Globus pallidus (tissue), 1 donor: ENCODE measurements at regions not wholly inside any gene's neighbourhood (a gene's known extent, or its start where the extent isn't known, plus 50 kb on each side); places are given as distances from the start of the nearest gene placed in this dataset.

Source experiments
- DNase-seq: peaks from one replicate; pipeline ENCODE4 v3.0.0-alpha.2; 2015; ENCODE audit warnings: low spot score

- no peak for DNase-seq
These were observed 183.7 kb downstream of the VRK1 start for GRCh38 chr14:96980835-96981234.

GRCh38 chr14:96986256-96987085 lies 189.3 kb downstream of the VRK1 start:
- DNase-seq: no peak

DNA sequence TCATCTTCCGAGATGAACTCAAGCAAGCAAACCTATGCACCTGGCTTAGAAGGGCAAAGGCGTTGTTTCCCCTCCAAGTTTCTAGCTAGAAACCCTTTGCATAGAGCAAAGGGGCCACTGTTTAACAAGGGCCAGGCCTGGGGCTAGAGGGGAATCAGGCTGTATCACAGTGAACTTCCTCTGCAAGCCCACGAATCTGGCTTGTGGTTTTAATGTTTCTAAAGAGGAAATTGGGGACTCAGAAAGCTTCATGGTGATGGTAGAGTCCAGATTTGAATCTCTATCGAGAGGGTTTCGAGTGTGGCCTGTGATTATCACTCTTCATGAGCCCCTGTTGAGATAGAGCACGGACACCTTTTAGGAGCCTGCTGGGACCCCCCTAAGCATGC lies 189.9 kb downstream of the VRK1 start:
- DNase-seq: peak; percentile 31

- no peak for DNase-seq
These were observed 190.6 kb downstream of the VRK1 start for GRCh38 chr14:96987771-96988170.

DNA sequence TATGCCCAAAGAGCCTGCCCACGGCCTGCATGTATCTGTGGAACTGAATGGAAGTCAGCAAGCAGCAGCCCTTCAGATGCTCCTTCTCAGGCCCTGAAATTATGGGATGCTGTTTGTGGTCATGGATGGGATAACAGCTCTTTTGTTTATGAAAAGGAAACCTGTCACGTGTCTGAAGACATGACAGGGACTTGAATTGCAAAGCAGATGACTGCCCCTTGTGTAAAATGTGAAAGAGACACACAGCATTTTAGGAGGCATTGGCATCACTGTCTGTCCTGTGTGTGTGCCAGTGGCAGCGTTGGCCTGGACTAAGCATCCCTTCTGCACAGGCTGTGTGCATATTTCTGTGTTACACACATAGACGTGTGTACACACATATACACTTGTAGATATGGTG lies 192.1 kb downstream of the VRK1 start:
- DNase-seq: peak; percentile 69

- no peak for DNase-seq
These were observed 194.0 kb downstream of the VRK1 start for GRCh38 chr14:96991226-96991625.

- no peak for DNase-seq
These were observed 197.8 kb downstream of the VRK1 start for GRCh38 chr14:96994999-96995398.

GRCh38 chr14:96997269-96997668 lies 200.1 kb downstream of the VRK1 start:
- DNase-seq: no peak

GRCh38 chr14:96997996-96998395 lies 200.8 kb downstream of the VRK1 start:
- DNase-seq: no peak

DNA sequence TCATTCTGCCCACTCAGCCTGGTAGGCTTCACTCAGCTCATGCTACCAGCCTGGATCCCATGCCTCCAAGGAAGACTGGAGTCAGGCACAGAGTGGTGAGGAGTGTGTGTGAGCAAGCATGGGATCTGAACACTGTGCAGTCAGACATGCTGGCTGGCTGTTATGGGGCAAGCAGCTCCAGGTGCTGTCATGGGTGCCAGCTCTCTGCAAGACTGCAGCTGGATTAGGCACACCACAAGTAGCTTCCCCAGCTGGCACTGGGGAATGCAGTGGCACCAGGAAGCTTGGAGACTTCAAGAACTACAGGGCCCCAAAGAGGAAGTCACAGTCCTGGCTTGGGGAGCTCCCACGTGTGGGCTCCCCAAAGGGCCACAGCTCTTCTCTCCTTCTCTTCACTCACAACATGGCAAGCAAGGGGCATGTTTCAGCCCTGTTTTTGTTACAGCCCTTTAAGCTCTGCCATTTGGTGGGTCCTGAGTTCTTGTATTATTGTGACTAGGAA lies 202.5 kb downstream of the VRK1 start:
- no peak for DNase-seq

GRCh38 chr14:97002454-97002853 lies 205.3 kb downstream of the VRK1 start:
- no peak for DNase-seq

GRCh38 chr14:97005934-97006333 lies 208.8 kb downstream of the VRK1 start:
- no peak for DNase-seq

- no peak for DNase-seq
These were observed 213.4 kb downstream of the VRK1 start for GRCh38 chr14:97010491-97011160.

DNA sequence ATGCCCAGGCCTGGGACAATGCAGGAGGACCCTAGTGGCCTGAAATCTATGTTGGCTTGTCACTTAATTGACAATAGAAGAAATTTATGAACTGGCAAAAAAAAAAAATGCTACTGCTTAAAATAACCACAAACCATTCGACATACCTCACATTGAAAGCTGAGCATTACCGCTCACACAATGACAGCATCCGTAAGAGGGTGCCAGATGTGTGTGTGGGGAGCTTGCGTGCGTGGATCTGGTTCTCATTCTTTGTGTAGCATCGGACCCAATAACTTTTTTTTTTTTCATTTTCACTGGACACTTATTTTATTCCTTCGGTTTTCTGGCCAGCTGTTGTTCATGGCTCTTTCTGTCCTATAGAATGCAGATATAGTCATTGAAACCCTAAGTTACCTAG lies 216.7 kb downstream of the VRK1 start:
- DNase-seq: no peak

DNA sequence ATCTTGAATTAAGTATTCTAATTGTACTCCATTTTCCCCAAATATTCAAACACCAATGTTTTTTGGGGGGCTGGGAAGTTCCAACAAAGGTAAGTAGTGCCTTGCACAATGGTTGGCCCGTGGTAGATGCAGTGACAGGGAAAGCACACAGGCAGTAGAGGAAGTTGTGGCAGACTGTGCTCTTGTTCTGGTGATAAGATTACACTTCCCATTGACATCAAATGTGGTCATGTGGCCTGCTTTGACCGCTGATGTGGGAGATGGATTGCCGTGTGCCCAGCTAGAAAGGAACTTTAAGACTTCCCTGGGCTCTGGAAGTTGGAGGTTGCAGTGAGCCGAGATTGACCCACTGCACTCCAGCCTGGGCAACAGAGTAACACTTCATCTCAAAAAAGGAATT lies 223.8 kb downstream of the VRK1 start:
- DNase-seq: peak; percentile 42

DNA sequence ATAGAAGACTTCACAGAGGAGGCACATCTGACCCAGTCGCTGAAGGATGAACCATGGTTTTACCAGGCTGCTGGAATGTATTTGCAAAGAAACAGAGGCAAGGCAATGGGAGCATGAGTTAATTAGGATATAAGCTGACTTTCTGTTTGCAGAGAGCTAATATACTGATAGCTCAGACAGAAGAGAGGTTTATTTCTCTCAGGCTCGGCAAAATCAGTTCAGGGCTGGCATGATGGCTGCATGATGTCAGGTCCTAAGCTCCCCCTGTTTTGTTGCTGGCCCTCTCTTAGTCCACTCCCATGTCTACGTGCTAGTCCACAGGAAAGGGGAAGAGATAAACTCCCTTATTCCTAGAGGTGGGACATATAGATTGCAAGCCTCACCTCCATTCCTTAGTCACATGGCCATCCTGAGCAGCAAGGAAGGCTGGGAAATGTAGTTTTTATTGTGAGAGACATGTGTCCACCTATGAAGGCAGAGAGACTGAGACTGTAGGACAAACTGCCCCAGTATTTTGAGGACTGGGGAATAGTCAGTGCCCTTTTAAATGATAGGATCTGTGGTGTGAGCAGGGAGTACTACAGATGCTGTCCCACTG lies 224.5 kb downstream of the VRK1 start:
- DNase-seq: no peak

DNA sequence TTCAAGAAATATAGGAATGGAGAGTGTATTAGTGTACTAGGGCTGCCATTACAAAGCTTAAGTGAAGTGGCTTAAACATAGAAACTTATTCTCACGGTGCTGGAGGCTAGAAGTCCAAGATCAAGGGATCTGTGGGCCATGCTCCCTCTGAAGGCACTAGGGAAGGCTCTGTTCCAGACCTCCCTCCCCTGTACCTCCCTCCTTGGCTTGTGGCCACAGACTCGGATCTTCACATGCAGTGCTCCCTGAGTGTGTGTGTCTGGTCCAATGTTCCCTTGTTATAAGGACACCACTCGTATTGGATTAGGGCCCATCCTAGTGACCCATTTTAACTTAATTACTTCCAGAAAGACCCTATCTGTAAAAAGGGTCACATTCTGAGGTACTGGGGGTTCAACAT lies 225.6 kb downstream of the VRK1 start:
- no peak for DNase-seq

DNA sequence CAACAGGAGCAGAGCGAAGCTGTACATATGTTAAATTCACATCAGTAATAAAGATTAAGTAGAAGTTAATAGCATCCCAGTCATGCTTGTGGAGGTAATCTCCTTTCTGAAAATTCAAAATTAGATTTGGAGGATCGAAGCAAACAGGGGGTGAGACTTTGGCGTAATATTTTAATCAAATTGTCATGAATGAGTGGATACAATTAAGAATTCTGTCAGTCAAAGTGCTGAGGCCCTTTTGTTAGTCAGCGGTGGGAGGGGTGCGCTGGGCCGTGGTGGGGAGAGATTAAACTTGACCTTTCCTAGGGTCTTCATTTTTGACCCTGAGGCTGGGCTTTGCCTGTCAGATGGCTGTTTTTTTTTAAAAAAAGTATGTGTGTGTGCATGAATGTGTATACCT lies 226.7 kb downstream of the VRK1 start:
- DNase-seq: no peak

DNA sequence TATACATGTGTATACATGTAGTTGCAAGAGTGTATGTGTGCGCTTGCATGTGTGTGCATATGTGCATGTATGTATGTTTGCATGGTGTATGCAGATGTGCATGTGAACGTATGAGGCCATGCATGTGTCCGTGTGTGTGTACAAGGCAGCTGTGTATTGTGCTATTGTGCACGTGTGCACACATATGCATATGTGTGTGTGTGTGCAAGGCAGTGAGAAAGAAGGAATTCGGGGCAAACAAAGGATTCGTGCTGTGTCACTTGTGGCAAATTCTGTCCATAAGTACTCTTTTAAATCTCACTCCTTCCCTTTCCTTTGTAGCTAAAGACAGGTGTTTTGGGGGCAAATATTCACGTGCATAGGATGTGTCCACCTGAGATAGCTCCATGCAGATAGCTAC lies 227.1 kb downstream of the VRK1 start:
- DNase-seq: no peak

DNA sequence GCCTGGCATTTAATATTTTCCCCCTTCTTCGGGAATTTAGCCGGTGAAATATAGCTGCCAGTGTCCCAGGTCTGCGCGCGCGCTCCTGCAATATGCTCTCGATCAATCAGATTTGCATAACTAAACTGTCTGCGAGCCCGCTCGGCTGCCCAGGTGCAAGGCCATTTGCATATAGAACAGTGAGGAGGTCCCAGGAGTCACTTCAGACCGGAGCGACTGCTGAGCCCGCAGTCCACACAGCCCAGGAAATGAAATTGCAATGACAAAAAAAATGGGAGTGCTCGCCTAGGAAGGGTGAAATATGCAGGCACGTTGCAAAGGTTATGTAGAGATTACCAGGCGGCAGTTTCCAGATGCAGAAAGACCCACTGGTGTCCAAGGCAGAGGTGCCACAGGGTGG lies 228.5 kb downstream of the VRK1 start:
- DNase-seq: no peak

DNA sequence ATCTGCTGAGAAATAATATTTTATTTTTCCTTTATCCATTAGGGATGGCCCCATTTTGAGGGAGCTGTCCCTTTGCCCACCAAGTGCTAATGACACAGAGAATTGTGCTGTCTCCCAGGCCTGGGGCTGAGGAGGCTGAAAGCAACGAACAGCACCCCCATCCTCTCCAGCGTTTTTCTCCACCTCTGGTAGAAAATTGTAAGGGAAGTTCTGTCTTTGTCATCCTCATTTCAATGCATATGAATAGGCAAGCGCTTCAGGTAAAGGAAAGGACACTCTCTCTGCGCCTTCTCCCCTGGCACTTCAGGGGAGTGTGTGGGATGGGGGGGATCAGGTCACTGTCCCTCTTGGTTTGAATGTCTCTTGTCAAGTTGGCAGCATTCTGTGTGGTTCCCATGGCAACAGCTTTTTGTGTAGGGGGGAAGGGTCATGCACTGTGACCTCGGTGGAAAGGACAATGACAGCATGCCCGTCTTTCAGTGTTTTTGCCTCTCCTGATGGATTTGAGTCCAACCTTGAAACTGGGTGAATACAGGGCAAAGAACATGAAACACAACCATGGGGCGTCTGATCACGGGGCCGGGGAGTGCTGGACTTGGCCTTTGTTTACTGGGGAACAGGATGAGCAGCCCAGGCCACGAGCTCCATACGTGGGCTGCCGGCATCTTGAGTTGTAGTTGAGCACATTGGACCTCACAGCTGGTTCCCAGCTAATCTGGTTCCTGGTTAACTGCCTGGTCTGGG lies 230.2 kb downstream of the VRK1 start:
- no peak for DNase-seq

GRCh38 chr14:97028382-97028781 lies 231.2 kb downstream of the VRK1 start:
- DNase-seq: no peak
